ENCODE measurements at regions not wholly inside any gene's neighbourhood (a gene's known extent, or its start where the extent isn't known, plus 50 kb on each side); places are given as distances from the start of the nearest gene placed in this dataset.

GRCh38 chr6:126805861-126806260 lies 312.6 kb upstream of the RSPO3 start:
- TF ChIP-seq YY1 (IDR thresholded peaks at IDR 0.05; ENCODE audit: low read depth, low read length) (no peak), RAD21 (IDR thresholded peaks at IDR 0.05; ENCODE audit: insufficient read depth, low read depth, low read length) (no peak)

Data from GM12878 (cell line).